H9 (cell line): ENCODE measurements at regions not wholly inside any gene's neighbourhood (a gene's known extent, or its start where the extent isn't known, plus 50 kb on each side); places are given as distances from the start of the nearest gene placed in this dataset.

ENCODE experiments used
- DNase-seq: peaks from one replicate; pipeline ENCODE4 v3.0.0-alpha.2; 2017
- H2AFZ ChIP-seq: one replicate; pipeline ENCODE4 v1.6.1; 2013; ENCODE audit warnings: mild to moderate bottlenecking, low read length, control low read depth, moderate library complexity
- H2AK5ac ChIP-seq: 2 replicates; pipeline ENCODE4 v1.6.1; 2013; ENCODE audit warnings: low read length, control low read depth, mixed read lengths; ENCODE audit not compliant: insufficient read length
- H2BK120ac ChIP-seq: one replicate; pipeline ENCODE4 v1.6.1; 2013; ENCODE audit warnings: low read depth, mild to moderate bottlenecking, low read length, control low read depth, inconsistent platforms; ENCODE audit not compliant: poor library complexity, severe bottlenecking
- H2BK12ac ChIP-seq: 2 replicates; pipeline ENCODE4 v1.6.1; 2013; ENCODE audit warnings: low read length, control low read depth, mixed read lengths, low read depth; ENCODE audit not compliant: insufficient read length
- H2BK15ac ChIP-seq: 2 replicates; pipeline ENCODE4 v1.6.1; 2013; ENCODE audit warnings: low read depth, low read length, control low read depth
- H2BK20ac ChIP-seq: one replicate; pipeline ENCODE4 v1.6.1; 2013; ENCODE audit warnings: low read depth, mild to moderate bottlenecking, low read length, control low read depth, inconsistent platforms; ENCODE audit not compliant: poor library complexity, severe bottlenecking
- H2BK5ac ChIP-seq: 2 replicates; pipeline ENCODE4 v1.6.1; 2013; ENCODE audit warnings: low read length, control low read depth, mixed read lengths; ENCODE audit not compliant: insufficient read length
- H3K14ac ChIP-seq: 2 replicates; pipeline ENCODE4 v1.6.1; 2013; ENCODE audit warnings: low read length, control low read depth; ENCODE audit not compliant: insufficient read depth
- H3K18ac ChIP-seq: 2 replicates; pipeline ENCODE4 v1.6.1; 2013; ENCODE audit warnings: low read depth, mild to moderate bottlenecking, mixed read lengths, low read length, control low read depth; ENCODE audit not compliant: insufficient read length
- H3K23ac ChIP-seq: 2 replicates; pipeline ENCODE4 v1.6.1; 2013; ENCODE audit warnings: low read length, control low read depth, mixed read lengths, low read depth; ENCODE audit not compliant: insufficient read length
- H3K23me2 ChIP-seq: 2 replicates; pipeline ENCODE4 v1.6.1; 2013; ENCODE audit warnings: low read depth, mild to moderate bottlenecking, mixed read lengths, low read length, control low read depth; ENCODE audit not compliant: insufficient read length, poor library complexity, severe bottlenecking
- H3K27ac ChIP-seq: 2 replicates; pipeline ENCODE4 v1.5.1; 2013; ENCODE audit warnings: low read length, control low read depth, mixed read lengths, low read depth; ENCODE audit not compliant: insufficient read length
- H3K27me3 ChIP-seq: 2 replicates; pipeline ENCODE4 v1.6.1; 2013; ENCODE audit warnings: low read length, control low read depth, inconsistent platforms; ENCODE audit not compliant: insufficient read depth
- H3K4ac ChIP-seq: 2 replicates; pipeline ENCODE4 v1.6.1; 2013; ENCODE audit warnings: low read depth, mild to moderate bottlenecking, control low read depth, inconsistent platforms, low read length, moderate library complexity
- H3K4me1 ChIP-seq: 2 replicates; pipeline ENCODE4 v1.6.1; 2013; ENCODE audit warnings: low read length, control low read depth, inconsistent platforms; ENCODE audit not compliant: insufficient read depth
- H3K4me2 ChIP-seq: 2 replicates; pipeline ENCODE4 v1.6.1; 2013; ENCODE audit warnings: low read length, control low read depth, mixed read lengths; ENCODE audit not compliant: insufficient read length, insufficient read depth
- H3K56ac ChIP-seq: 2 replicates; pipeline ENCODE4 v1.6.1; 2013; ENCODE audit warnings: low read depth, mild to moderate bottlenecking, mixed read lengths, low read length, control low read depth; ENCODE audit not compliant: insufficient read length
- H3K79me1 ChIP-seq: 2 replicates; pipeline ENCODE4 v1.6.1; 2013; ENCODE audit warnings: low read depth, mild to moderate bottlenecking, moderate library complexity, low read length, control low read depth, inconsistent platforms; ENCODE audit not compliant: insufficient read depth, poor library complexity, severe bottlenecking
- H3K79me2 ChIP-seq: 2 replicates; pipeline ENCODE4 v1.6.1; 2013; ENCODE audit warnings: low read length, control low read depth, inconsistent platforms; ENCODE audit not compliant: insufficient read depth
- H3K9ac ChIP-seq: 2 replicates; pipeline ENCODE4 v1.6.1; 2013; ENCODE audit warnings: low read length, control low read depth, mixed read lengths; ENCODE audit not compliant: insufficient read length; ENCODE audit errors: extremely low read depth
- H3K9me3 ChIP-seq: one replicate; pipeline ENCODE4 v1.6.1; 2013; ENCODE audit warnings: low read depth, low read length, inconsistent platforms; ENCODE audit not compliant: control insufficient read depth
- H3T11ph ChIP-seq: one replicate; pipeline ENCODE4 v1.6.1; 2013; ENCODE audit warnings: mild to moderate bottlenecking, low read length, control low read depth, inconsistent platforms
- H4K20me1 ChIP-seq: one replicate; pipeline ENCODE4 v1.6.1; 2013; ENCODE audit not compliant: control insufficient read depth, insufficient read length, insufficient read depth
- H4K5ac ChIP-seq: 2 replicates; pipeline ENCODE4 v1.6.1; 2013; ENCODE audit warnings: low read depth, mild to moderate bottlenecking, mixed read lengths, low read length, control low read depth; ENCODE audit not compliant: insufficient read length
- H4K8ac ChIP-seq: replicated peaks from 2 replicates; pipeline ENCODE4 v1.6.1; 2013; ENCODE audit warnings: low read length, control low read depth, mixed read lengths, low read depth; ENCODE audit not compliant: insufficient read length
- H4K91ac ChIP-seq: 2 replicates; pipeline ENCODE4 v1.6.1; 2013; ENCODE audit warnings: low read depth, mild to moderate bottlenecking, moderate library complexity, mixed read lengths, low read length, control low read depth; ENCODE audit not compliant: insufficient read length
- H3K27ac Mint-ChIP-seq, 3 experiments: 2 replicates in 2 of 3; 3 replicates in 1 of 3; pipeline ENCODE4 v1.8.0; 2020 to 2021; ENCODE audit warnings: mixed read lengths in 3 of 3, mild to moderate bottlenecking in 1 of 3, moderate library complexity in 1 of 3
- H3K27me3 Mint-ChIP-seq: 2 replicates; pipeline ENCODE4 v1.8.0; 2021; ENCODE audit warnings: low read depth, mild to moderate bottlenecking, moderate library complexity, mixed read lengths
- H3K36me3 Mint-ChIP-seq, 3 experiments: 2 replicates in 2 of 3; 3 replicates in 1 of 3; pipeline ENCODE4 v1.8.0; 2020 to 2021; ENCODE audit warnings: low read depth in 3 of 3, mixed read lengths in 3 of 3; ENCODE audit not compliant: insufficient read depth in 1 of 3
- H3K4me1 Mint-ChIP-seq, 2 experiments: 2 replicates each; pipeline ENCODE4 v1.8.0; 2020; ENCODE audit warnings: mixed read lengths in 2 of 2
- H3K4me3 Mint-ChIP-seq, 2 experiments: 2 replicates in 1 of 2; 3 replicates in 1 of 2; pipeline ENCODE4 v1.8.0; 2020 to 2021; ENCODE audit warnings: mild to moderate bottlenecking in 2 of 2, mixed read lengths in 2 of 2, moderate library complexity in 1 of 2
- H3K9me3 Mint-ChIP-seq, 2 experiments: 2 replicates in 1 of 2; 3 replicates in 1 of 2; pipeline ENCODE4 v1.8.0; 2020; ENCODE audit warnings: mild to moderate bottlenecking in 2 of 2, mixed read lengths in 2 of 2, moderate library complexity in 1 of 2
- WGBS: extraction: QIAGEN DNeasy Blood & Tissue Kit; methylation state at CpG from one replicate; pipeline ENCODE4 v1.1.7; 2013; ENCODE audit warnings: missing lambda C conversion rate, low lambda C conversion rate, mixed read lengths; ENCODE audit not compliant: insufficient read length; ENCODE audit errors: extremely low coverage; 5-methylcytosine and 5-hydroxymethylcytosine counted together
- TF ChIP-seq, protein P1 (sequence below): fragments of 200-600 bp; sonication (generic); conservative IDR thresholded peaks from 3 replicates; pipeline ENCODE4 v1.8.0; 2021; ENCODE audit warnings: antibody characterized with exemption, mild to moderate bottlenecking

DNA sequence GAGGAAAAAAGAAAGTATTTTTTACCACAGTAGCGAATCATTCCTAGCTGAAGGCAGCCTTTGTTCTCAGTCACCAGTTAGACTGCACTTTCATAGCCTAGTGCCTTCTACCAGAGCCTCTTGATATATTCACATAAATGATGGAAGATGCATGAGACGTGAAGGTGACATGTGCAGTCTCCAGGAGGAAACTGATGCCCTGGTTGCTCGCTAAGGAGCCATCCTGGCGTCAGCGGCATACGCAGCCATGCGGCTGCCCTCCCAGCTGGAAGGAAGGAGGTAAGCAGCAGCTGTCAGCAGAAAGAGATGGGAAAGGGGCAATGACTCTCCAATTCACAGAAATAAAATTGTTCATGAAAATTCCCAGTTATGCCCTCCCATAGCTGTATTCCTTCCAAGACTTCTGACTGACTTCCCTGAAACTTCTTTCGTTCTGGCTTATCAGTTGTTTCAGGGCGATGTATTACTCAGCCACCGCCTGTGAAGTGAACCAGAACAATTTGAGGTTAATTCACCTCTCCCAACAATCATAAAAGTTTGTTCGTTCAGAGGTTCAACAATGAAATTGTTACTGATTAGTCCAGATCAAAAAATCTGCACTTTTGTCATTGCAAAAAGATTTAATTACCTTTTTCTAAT, 331.2 kb downstream of the NR2F1-AS1 start:
- H3K27ac ChIP-seq, result no peak overlapping the region
- TF ChIP-seq, protein P1, sequence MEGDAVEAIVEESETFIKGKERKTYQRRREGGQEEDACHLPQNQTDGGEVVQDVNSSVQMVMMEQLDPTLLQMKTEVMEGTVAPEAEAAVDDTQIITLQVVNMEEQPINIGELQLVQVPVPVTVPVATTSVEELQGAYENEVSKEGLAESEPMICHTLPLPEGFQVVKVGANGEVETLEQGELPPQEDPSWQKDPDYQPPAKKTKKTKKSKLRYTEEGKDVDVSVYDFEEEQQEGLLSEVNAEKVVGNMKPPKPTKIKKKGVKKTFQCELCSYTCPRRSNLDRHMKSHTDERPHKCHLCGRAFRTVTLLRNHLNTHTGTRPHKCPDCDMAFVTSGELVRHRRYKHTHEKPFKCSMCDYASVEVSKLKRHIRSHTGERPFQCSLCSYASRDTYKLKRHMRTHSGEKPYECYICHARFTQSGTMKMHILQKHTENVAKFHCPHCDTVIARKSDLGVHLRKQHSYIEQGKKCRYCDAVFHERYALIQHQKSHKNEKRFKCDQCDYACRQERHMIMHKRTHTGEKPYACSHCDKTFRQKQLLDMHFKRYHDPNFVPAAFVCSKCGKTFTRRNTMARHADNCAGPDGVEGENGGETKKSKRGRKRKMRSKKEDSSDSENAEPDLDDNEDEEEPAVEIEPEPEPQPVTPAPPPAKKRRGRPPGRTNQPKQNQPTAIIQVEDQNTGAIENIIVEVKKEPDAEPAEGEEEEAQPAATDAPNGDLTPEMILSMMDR, result no peak
- no peak overlapping the region for H3K9ac ChIP-seq

More for the DNA sequence above, 331.2 kb downstream of the NR2F1-AS1 start:
- Histone ChIP-seq H2AFZ (no peak overlapping the region), H4K5ac (no peak overlapping the region), H3T11ph (no peak overlapping the region), H2AK5ac (no peak overlapping the region), H3K4ac (no peak overlapping the region), H2BK12ac (no peak overlapping the region), H3K4me2 (no peak overlapping the region), H3K14ac (no peak overlapping the region), H3K27me3 (no peaks in the 10 kb centered on the region; the same call in 1 of the 2 replicates), H2BK5ac (no peak overlapping the region), H3K56ac (no peak overlapping the region), H3K79me1 (no peaks in the 10 kb centered on the region), H3K79me2 (no peaks in the 10 kb centered on the region), H2BK120ac (no peak overlapping the region), H3K4me1 (no peaks in the 10 kb centered on the region), H2BK20ac (no peak overlapping the region), H2BK15ac (no peak overlapping the region), H3K18ac (no peak overlapping the region), H4K8ac (no peak overlapping the region), H3K9me3 (no peaks in the 10 kb centered on the region), H3K23me2 (no peaks in the 10 kb centered on the region), H3K23ac (no peak overlapping the region), H4K91ac (no peak overlapping the region), H4K20me1 (no peaks in the 10 kb centered on the region)
- no peak overlapping the region for H3K27ac Mint-ChIP-seq
- peaks cover 50% of the 10 kb centered on the region for H3K27me3 Mint-ChIP-seq
- no peak for DNase-seq
- no peak overlapping the region for H3K4me3 Mint-ChIP-seq
- H3K36me3 Mint-ChIP-seq, result no peaks in the 10 kb centered on the region
- H3K4me1 Mint-ChIP-seq, result peaks cover 12 to 13% of the 10 kb centered on the region in 2 experiments
- no peaks in the 10 kb centered on the region for H3K9me3 Mint-ChIP-seq
- no CpG with 5 or more reads among the region's 11 CpGs for WGBS
